GM12891 (cell line): ENCODE measurements at regions not wholly inside any gene's neighbourhood (a gene's known extent, or its start where the extent isn't known, plus 50 kb on each side); places are given as distances from the start of the nearest gene placed in this dataset.

Experiments used
- POLR2A ChIP-seq: IDR thresholded peaks from 2 replicates; pipeline ENCODE4 v1.6.1; 2011; ENCODE audit warnings: low read depth, low read length, control low read depth
- POLR2AphosphoS5 ChIP-seq: IDR thresholded peaks from 2 replicates; pipeline ENCODE4 v1.6.1; 2011; ENCODE audit warnings: low read depth, low read length, control low read depth
- SPI1 ChIP-seq: IDR thresholded peaks from 2 replicates; pipeline ENCODE4 v1.6.1; 2011; ENCODE audit warnings: low read depth, low read length, control low read depth
- TAF1 ChIP-seq: IDR thresholded peaks from 2 replicates; pipeline ENCODE4 v1.6.1; 2011; ENCODE audit warnings: low read depth, low read length, control low read depth

- TF ChIP-seq POLR2AphosphoS5 (no peak), POLR2A (no peak), TAF1 (no peak), SPI1 (no peak)
Measured at GRCh38 chr1:147824798-147825197, 64.4 kb upstream of the GJA5 start.
